GM21526 (cell line): ENCODE measurements at regions not wholly inside any gene's neighbourhood (a gene's known extent, or its start where the extent isn't known, plus 50 kb on each side); places are given as distances from the start of the nearest gene placed in this dataset.
"Not testable (repeated sequence)": the region's sequence is repeated elsewhere in the genome, so short reads cannot be mapped to it uniquely, and the experiment has no call there.

ENCODE experiments used
- ATAC-seq: cut with Tn5 transposase; IDR thresholded peaks from one replicate; pipeline ENCODE4 v1.9.1; 2021; ENCODE audit warnings: moderate library complexity; ENCODE audit not compliant: unreplicated experiment, low FRiP score

GRCh38 chr4:66956852-66957251, 588.5 kb downstream of the CENPC start:
- no peak for ATAC-seq

GRCh38 chr4:66956426-66956825, 588.9 kb downstream of the CENPC start:
- ATAC-seq = no peak

DNA sequence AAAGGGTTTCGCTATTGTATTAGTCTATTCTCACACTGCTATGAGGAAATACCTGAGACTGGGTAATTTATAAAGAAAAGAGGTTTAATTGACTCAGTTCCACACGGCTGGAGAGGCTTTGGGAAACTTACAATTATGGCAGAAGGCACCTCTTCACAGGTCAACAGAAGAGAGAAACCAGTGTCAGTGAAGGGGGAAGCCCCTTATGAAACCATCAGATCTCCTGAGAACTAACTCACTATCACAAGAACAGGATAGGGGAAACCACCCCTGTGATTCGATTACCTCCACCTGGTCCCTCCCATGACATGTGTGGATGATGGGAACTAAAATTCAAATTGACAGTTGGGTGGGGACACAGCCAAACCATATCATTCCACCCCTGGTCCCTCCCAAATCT, 589.5 kb downstream of the CENPC start:
- no peak for ATAC-seq

- ATAC-seq = no peak
Observed at GRCh38 chr4:66949419-66949818, 595.9 kb downstream of the CENPC start.

DNA sequence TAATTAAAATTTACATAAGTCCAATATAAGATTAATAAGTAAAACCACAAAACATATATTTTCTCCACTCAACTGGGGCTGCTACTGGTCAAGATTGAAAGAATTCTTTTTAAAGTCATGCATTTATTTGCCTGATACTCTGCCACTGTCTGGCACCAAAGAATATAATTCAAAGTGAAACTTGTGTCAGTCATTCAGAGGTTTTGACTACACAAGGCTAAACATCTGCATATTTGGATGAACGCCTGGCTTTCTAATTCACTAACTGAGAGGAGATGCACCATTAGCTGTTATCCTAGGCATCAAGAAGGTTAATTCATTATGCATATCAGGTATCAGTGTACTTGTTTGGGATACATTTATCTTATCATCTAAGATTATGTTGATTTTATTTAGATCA, 598.5 kb downstream of the CENPC start:
- no peak for ATAC-seq

DNA sequence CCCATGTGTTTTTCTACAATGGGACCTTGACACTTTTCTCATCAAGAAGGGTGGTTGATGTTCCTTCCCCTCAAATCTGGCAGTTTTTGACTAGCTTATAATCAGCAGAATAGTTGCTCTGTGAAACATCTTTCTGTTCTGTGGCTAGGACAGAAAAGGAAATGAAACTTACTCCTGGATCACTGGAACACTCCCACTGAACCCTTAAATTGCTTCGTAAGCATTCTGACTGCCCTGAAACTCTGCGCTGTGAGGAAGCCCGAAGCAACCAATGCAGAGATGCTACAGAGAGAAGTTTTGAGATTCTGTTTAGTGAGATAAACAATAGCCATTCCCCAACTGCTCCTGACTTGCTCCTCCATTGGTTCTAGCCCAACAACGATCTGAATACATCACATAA, 602.2 kb downstream of the CENPC start:
- ATAC-seq = no peak

DNA sequence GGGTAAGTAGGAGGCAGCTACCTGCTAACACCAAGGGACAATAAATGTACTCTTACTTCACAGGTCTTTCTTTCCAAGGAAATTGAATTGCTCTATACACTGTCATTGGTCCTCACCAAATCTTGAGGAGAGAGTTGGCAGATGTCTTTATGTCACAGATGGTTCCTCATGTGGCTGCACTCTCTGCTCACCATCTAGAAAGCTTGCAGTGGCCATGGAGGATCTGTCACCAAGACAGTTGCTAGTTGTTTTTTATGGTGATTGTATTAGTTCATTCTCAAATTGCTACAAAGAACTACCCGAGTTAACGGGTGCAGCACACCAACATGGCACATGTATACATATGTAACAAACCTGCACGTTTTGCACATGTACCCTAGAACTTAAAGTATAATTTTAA, 613.3 kb downstream of the CENPC start:
- ATAC-seq = not testable (repeated sequence)

DNA sequence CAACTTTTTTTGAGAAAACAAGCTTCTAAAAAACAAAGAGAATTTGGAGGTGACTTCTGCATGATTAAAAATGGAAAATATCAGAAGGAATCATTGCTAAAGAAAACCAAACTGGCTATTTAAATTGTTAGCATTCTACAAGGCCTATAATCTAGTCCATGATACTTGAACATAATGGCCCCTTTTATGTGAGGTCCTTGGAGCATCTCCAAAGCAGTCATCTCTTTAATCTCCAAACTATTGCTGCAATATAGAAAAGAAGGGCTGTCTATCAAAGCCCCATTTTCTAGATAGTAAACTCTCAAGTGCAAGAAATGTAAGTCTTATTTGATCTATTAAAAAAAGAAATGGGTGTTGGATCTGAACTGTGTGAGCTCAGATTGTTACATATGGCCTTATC, 615.1 kb downstream of the CENPC start:
- no peak for ATAC-seq

DNA sequence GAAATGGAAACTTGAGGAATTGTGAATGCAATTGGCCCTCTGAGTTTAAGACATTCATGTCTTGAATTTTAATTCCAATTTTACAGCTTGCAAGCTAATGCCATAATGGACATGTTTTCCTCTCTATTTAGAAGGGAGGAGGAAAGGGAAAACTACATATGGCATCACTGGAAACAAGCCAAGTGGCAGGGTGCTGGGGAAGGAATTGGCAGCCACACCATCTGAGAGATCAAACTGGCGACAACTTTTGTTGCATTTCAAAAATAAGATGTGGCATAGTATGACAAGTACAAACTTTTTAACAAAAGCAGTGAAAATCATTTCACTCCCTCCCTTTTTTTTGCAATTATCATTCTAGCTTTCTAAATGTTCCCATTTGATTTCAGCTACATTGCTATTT, 615.6 kb downstream of the CENPC start:
- ATAC-seq = no peak

- ATAC-seq = not testable (repeated sequence)
Observed at GRCh38 chr4:66928881-66929280, 616.4 kb downstream of the CENPC start.

- no peak for ATAC-seq
Observed at GRCh38 chr4:66927937-66928336, 617.4 kb downstream of the CENPC start.

DNA sequence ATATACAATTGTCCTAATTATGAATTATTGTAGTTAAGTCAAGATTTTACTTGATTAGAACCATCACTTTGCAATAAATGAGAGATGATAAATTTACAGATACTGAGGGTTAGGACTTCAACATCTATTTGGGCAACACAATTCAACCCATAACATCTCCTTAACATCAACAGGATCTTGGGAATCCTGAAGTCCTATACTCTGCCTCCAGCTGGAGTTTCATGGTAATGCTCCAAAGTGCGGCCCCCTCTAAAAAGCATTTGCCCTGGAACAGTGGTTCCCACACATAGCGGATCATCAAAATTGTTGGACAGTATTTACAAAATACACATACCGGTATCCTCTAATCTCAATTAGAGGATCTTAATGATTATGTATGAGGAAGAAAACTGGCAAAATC, 618.6 kb downstream of the CENPC start:
- ATAC-seq = no peak

DNA sequence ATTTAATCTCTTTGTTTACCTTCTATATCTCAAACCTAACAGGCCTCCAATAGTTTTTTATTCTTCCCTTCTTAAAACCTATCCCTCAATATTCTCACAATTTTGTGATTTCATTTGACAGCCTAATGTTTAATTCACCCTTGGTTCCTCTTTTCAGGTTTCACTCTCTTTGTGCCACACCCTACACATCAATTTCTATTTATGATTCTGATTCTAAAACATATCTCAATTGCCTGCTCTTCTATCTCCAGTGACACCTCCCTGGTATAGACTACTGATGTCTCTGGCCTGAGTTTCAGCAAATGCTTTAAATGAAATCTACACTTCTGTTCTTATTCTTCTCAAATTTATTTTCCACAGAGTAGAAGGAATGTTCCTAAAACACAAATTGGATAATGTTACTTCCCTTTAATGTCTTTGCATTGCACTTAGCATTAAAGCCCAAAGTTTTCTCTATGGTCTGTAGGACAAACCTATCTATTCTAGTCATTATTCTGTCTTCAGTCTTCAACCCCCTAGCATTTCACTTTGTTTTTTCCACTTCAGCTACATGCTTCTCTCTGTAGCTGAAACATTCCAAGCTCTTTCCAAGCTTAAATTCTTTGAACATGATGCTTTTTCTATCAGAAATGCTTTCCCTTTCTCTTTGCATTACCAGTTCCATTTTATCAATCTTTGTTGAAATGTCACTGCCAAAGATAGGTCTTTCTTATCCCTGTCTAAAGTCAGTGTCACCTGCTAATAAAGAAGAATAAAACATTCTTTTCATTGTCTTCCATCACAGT, 622.0 kb downstream of the CENPC start:
- no peak for ATAC-seq

DNA sequence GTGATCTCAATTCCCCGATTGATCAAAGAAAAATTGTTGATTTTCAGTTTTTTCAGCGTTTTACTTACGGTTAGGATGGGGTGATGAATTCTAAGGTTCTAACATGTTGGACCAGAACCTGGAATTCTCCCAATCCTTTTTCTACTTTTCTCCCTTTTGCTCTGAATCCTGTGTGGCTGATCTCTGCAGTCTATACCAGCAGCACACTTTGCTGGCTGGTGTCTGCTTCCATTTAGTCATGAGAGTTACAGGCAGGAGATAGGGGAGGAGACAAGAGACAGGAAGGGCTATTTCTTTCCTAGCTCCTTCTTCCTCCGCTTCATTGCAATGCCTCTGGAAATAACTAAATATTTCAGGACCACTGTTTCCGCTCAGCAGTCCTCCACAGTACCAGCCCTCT, 623.9 kb downstream of the CENPC start:
- no peak for ATAC-seq

DNA sequence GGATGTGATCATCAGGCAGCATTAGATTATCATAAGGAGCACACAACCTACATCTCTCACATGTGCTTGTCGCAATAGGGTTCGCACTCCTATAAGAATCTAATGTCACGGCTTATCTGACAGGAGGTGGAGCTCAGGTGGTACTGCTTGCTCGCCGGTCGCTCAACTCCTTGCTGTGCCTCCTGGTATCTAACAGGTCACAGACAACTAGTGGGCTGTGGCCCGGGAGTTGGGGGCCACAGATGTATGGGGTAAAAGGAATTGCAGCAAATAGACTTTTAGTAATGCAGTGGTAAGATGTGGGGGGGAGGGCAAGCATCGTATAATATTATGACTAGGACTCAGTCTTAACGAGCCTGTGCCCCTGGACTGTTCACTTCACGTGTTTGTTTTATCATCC, 624.8 kb downstream of the CENPC start:
- no peak for ATAC-seq

- no peak for ATAC-seq
Observed at GRCh38 chr4:66911880-66912279, 633.4 kb downstream of the CENPC start.

DNA sequence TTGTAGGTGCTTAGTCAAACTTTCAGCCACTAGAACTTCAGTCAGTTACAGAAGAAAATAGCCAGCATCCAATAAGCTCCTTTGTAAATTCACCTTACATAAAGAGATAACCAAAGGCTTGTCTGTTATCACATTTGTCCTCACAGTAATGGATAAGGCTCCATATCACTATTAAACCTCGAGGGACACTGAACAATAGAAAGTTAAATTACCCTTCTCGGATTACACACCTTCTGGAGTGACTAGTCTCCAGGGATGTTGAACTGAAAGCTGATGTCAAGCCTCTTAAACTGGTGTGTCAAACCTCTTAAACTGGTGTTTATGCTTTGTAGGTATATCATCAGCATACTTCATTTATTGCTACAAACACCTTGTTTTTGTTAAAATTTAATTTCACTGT, 639.0 kb downstream of the CENPC start:
- ATAC-seq = no peak

DNA sequence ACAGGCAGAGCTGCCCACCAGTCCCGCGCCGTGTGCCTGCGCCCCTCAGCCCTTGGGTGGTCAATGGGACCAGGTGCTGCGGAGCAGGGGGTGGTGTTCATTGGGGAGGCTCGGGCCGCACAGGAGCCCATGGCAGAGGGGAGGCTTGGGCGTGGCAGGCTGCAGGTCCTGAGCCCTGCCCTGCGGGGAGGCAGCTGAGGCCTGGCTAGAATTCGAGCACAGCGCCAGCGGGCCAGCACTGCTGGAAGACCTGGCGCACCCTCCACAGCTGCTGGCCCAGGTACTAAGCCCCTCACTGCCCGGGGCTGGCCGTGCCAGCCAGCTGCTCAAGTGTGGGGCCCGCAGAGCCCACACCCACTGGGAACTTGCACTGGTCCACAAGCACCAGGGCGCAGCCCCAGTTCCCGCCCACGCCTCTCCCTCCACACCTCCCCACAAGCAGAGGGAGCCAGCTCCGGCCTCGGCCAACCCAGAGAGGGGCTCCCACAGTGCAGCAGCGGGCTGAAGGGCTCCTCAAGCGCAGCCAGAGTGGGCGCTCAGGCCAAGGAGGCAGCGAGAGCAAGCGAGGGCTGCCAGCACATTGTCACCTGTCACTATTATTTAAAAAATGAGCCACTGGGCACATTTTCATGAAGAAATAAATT, 645.8 kb downstream of the CENPC start:
- no peak for ATAC-seq

- ATAC-seq = no peak
Observed at GRCh38 chr4:66893807-66894206, 651.5 kb downstream of the CENPC start.

DNA sequence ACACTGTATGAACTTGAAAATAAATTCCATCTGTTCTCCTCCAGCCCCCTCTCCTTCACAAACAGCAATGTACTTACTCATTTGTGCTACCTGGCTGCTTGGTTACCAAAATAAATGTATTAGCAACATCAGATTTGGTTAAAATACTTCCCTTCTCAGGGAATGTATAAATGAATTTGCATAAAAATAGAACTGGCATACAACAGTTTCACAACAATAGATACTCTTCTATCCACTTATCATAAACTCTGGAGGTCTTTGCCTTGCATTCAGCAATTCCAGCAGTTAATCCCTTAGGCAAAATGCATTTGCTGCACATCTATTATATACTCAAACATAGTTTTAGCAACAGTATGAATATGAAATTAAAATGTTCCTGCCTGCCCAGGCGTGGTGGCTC, 658.2 kb downstream of the CENPC start:
- no peak for ATAC-seq

DNA sequence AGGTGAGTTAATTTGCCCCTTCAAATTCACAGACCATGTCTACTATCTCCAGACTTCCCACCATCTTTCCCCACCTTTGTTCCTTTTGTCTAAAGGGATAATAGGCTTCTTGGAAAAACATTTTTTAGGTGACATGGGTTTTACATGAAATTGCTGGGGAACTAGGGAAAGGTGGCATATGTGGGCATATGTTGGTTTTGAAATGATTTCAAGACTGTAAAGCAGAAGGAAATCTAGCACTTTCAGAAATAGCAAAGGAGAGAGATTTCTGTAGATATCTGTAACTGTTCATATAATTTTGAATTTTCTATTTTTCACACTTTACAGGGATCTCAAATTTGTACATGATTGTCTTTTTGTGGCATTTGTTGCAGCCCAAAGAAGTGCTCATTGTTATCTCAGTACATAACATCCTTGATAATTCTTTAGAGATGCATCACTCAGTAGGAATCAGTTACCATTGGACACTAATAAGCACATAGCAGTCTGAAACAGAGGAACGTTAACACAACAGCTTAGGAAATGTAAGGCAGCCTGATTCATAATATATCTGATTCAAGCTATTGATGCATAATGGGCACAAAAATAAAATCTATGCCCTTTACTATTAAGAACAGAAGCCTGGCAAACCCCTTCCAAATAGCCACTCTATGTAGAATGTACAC, 659.7 kb downstream of the CENPC start:
- ATAC-seq = no peak

DNA sequence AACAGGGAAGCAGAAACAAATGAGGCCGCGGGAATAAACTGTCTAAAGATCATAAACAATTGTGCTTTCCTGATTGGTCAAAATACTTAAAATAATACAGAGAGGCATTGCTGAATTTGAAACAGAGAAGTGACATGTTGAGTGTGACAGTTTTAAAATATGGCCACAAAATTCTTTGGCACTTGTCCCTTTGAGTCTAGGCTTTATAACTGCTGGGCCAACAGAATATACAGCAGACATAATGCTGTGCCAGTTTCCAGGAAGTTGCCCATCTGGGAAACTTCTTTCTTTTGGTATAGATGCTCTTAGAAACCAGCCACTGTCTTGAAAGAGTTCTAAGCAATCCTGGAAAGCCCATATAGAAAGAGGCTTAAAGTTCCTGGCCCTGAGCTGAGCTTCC, 668.4 kb downstream of the CENPC start:
- no peak for ATAC-seq
